ENCODE measurements at regions not wholly inside any gene's neighbourhood (a gene's known extent, or its start where the extent isn't known, plus 50 kb on each side); places are given as distances from the start of the nearest gene placed in this dataset.

GRCh38 chr5:3736466-3736865 lies 140.8 kb downstream of the IRX1 start:
- TF ChIP-seq POLR2A (IDR thresholded peaks at IDR 0.05): no peak
- TF ChIP-seq CTCF (IDR thresholded peaks at IDR 0.05): no peak
- DNase-seq: no peak

GRCh38 chr5:3736926-3737325 lies 141.3 kb downstream of the IRX1 start:
- no peaks in the 10 kb centered on the region for H3K36me3 ChIP-seq
- no peaks in the 10 kb centered on the region for H3K27me3 ChIP-seq
- H3K4me1 ChIP-seq: no peaks in the 10 kb centered on the region
- DNase-seq: no peak
- no peak overlapping the region for H3K27ac ChIP-seq
- no peaks in the 10 kb centered on the region for H3K9me3 ChIP-seq
- no peak overlapping the region for H3K4me3 ChIP-seq
- TF ChIP-seq POLR2A (IDR thresholded peaks at IDR 0.05) (no peak), CTCF (IDR thresholded peaks at IDR 0.05) (no peak)

More at GRCh38 chr5:3736466-3736865, 140.8 kb downstream of the IRX1 start:
- Histone ChIP-seq H3K9me3 (no peaks in the 10 kb centered on the region), H3K4me1 (no peaks in the 10 kb centered on the region), H3K27me3 (no peaks in the 10 kb centered on the region), H3K27ac (no peak overlapping the region), H3K4me3 (no peak overlapping the region), H3K36me3 (no peaks in the 10 kb centered on the region)

GRCh38 chr5:3738919-3739318 lies 143.3 kb downstream of the IRX1 start:
- Histone ChIP-seq H3K36me3 (no peaks in the 10 kb centered on the region), H3K27me3 (no peaks in the 10 kb centered on the region), H3K9me3 (no peaks in the 10 kb centered on the region), H3K27ac (no peak overlapping the region), H3K4me1 (no peaks in the 10 kb centered on the region), H3K4me3 (no peak overlapping the region)
- DNase-seq: no peak
- TF ChIP-seq CTCF (IDR thresholded peaks at IDR 0.05) (no peak), POLR2A (IDR thresholded peaks at IDR 0.05) (no peak)

- TF ChIP-seq POLR2A (IDR thresholded peaks at IDR 0.05) (no peak), CTCF (IDR thresholded peaks at IDR 0.05) (no peak)
- no peak for DNase-seq
- Histone ChIP-seq H3K4me1 (no peaks in the 10 kb centered on the region), H3K27me3 (no peaks in the 10 kb centered on the region), H3K27ac (no peak overlapping the region), H3K36me3 (no peaks in the 10 kb centered on the region), H3K4me3 (no peak overlapping the region), H3K9me3 (no peaks in the 10 kb centered on the region)
Measured at GRCh38 chr5:3740546-3741373, 145.1 kb downstream of the IRX1 start.

- DNase-seq: no peak
- H3K4me1 ChIP-seq: no peaks in the 10 kb centered on the region
- H3K9me3 ChIP-seq: no peaks in the 10 kb centered on the region
- TF ChIP-seq POLR2A (IDR thresholded peaks at IDR 0.05): no peak
- no peak for TF ChIP-seq CTCF (IDR thresholded peaks at IDR 0.05)
- no peak overlapping the region for H3K4me3 ChIP-seq
- H3K27me3 ChIP-seq: no peaks in the 10 kb centered on the region
- no peak overlapping the region for H3K27ac ChIP-seq
- H3K36me3 ChIP-seq: no peaks in the 10 kb centered on the region
Measured at GRCh38 chr5:3741374-3741770, 145.7 kb downstream of the IRX1 start.

All from Peyer's patch (tissue), 4 donors.